ENCODE measurements at regions not wholly inside any gene's neighbourhood (a gene's known extent, or its start where the extent isn't known, plus 50 kb on each side); places are given as distances from the start of the nearest gene placed in this dataset.

DNA sequence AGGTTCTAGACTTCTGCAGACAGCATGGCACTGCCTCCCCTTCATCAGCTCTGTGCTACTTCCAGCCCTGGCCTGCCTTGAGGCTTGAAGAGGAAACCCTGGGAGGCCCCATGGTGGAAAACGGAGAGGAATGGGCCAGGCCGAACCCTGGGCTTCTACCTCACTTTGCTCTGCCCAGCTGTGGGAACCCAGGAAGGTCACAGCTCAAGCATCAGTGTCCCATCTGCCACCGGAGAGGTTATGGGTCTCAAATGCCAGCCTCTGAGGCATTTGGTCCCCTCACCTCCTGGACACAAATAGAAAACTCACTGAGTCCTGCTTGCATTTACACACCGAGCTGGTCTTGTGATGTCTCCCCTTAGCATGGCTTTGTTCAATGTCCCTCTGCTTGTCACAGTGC is 80.1 kb upstream of the ALDH1B1 start:
- no peak for DNase-seq

DNA sequence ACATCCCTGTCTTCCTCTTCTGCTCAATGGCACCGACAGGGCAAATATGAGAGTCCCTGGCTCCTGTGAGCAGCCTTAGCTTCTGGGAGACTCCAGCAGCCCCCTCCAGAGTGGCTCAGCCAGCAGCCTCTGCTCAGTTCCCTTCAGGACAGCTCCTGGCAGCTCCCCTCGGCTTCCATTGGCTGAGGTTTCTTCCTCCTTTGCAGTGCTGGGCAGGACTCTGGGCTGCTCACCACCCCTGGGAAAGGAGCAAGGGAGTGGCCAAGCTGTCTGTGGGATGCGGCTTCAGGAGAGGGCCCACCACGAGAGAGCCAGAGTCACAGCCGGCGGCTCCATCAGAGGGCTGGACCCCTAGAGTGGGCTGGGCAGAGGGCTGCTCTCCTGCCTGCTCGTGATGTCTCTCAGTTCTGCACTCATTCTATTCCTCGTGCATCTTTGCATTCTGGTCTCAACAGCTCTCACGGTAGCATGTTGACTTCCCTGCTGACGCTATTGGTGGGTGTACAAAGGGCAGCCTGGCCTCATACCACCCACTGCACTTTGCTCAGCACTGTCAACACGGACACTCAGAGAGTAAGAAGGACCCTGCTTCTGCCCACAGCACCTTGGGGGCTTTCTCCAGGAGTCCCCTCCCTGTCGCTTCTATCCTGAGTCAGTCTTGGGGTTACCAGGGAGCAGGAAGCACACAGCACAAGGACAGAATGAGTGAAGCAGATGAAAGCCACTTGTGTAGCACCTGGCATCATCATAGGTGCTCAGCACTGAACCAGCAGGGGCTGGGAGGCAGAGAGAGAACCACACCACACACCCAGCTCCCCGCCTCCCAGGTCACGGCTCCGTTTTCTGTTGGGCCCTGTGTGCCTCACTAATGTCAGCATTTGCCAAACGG is 80.9 kb upstream of the ALDH1B1 start:
- no peak for DNase-seq

DNA sequence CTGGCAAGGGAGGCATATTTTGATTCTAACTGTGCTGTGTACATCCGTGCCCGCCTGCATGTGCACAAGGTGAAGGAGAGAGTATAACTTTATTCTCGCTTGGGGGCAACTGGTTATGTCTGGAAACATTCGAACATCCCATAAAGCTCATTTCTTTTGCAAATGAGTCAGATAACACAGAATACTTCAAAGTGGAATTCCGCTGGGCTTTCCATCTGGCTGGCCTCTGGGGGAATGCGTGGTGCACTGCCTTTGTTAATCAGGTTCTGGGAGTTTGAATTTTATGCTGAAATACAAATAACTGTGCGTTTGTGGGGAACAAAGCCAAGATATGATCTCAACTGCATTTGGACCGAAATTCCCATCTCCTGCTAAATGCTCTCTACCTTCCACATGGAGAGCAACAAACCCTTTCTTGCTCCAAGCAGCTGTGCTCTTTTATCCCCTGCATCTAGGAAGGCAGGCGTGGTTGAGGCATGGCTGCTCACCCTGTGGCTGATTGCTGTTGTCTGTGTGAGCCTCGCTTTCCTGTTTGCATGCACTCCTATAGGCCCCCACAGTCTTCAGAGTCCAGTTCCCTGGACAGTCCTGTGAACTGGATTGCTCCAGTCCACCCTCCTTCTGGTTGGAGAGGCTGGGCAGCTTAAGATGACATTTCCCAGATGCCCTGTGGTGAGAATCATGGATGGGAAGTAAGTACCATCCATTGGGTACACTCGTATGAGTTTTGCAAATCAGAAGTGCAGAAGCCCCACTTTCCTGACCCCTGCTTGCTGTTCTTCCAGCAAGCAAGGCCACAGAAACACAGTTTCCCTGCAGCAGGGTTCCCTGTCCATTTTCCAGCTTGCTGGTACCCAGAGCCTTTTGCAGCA is 82.9 kb upstream of the ALDH1B1 start:
- no peak for DNase-seq

DNA sequence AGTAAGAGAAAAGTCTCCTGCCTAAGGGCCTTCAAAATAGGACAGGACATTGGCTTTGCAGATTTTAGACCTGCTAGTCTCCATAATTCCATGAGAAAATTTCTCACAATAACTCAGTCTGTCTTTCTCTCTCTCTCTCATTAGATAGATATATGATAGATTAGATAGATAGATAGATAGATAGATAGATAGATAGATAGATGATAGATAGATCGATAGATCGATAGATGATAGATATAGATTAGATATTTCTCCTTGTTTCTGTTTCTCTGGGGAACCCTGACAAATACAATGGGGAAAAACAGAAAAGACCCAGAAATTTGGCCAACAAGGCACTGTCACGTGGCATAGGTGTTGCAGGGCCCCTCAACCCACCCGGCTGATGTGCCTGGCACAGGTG is 84.4 kb upstream of the ALDH1B1 start:
- no peak for DNase-seq

DNA sequence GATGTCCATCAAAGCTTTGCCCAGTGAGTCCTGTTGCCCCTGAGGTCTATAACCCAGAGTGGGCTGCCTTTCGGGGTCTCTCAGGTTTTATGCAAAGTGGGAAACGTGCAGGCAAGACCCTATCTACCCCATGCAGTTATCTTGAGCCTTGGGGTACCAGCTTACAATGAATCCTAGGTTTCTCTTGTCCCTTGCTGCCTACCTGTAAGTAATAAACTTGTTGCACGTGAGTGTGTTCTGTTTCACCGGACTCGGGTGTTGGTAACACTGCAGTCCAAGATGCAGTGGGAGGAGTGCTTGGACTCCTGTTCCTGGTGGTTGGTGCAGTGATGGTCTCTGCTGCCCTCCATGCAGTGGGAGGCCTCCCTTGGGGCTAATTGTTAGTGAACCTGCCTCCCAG is 85.6 kb upstream of the ALDH1B1 start:
- DNase-seq, result no peak

DNA sequence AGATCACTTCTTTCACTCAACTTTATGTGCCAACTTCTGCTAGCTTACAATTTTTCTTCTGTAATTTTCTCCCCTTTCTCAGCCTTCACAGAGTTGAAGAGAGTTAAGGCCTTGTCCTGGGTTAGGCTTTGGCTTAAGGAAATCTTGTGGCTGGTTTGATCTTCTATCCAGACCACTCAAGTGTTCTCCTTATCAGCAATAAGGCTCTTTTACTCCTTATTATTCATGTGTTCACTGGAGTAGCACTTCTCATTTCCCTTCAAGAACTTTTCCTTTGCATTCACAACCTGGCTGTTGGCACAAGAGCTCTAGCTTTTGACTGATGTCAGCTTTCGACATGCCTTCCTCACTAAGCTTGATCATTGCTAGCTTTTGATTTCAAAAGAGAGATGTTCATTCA is 86.9 kb upstream of the ALDH1B1 start:
- DNase-seq, result no peak

DNA sequence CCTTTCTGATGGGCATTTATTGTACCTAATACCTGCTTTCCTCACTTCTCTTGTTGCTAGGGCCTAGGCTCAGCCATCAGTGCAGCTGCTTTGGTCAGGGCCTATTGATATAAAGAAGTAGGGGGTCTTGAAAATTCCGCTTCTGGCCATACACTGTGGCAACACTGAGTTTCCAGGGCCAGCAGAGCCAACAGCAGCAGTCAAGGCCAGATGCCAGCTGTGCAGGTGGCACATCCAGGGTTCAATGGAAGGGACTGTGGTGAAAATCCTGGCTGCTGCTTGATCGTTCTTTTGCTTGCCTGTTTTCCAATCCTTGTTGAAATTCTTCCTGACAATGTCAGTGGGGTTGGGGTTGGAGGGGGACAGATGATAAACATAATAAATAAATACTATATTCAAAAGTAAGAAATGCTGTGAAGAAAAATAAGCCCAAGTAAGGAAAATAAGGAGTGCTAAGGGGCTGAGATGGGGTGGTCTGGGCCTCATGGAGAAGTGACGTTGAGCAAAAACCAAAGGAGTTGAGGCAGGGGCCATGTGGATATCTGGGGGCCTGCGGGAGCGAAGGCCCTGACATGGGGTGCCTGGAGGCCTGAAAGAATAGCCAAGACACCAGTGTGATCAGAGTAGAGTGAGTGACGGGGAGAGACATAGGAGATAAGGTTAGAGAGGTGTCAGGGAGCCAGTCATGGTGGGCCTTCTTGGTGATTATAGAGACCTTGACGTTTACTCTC is 91.0 kb upstream of the ALDH1B1 start:
- DNase-seq, result no peak

DNA sequence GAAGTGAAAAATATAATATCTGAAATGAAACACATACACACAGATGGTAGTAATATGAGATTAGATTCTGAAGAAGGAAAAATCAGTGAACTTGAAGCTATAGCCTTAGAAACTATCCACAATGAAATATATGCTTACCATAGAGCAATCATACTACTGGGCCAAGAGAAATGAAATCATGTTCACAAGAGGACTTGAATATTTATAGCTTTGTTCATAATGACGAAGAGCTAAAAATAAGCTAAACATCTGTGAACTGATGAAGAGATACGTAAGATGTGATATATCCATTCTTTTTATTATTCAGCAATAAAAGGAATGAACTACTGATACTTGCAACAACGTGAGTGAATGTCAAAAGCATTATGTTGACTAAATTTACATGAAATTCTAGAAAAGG is 92.6 kb upstream of the ALDH1B1 start:
- no peak for DNase-seq

DNA sequence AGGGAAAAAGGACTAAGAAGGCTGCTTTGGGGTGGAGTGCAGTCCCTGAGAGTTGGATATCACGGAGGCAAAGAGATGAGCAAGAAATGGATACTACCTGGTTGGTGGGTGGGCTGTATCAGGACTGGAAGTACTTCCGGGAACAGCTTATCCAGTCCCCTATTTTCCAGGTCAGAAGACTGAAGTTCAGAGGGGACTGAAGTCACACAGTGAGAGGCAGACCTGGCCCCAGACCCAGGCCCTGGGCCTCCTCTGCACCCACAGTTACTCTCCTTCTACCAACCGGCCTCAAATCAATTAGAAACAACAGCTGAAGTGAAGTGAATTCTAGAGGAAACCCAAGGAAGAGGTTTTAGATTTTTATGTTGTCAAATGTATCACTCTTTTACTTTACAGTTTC is 93.6 kb upstream of the ALDH1B1 start:
- DNase-seq, result no peak

DNA sequence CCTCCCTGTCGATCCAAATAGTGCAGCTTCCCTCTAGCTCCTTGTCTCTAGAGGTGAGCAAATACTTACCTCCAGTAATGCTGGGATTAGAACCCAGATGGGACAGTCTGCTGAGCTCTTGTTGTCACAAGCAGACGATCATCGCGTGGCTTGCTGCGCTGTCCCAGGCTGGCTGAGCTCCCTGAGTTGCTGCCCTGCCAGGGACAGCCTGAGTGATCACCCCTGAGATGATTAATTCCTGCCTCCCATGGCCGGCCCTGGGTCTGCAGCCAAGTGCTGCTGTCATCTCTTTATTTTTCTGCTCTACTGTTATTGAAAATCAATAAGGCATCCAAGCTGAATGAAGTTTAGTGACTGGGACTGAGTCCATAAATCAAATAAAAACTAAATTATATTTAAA is 94.0 kb upstream of the ALDH1B1 start:
- DNase-seq, result no peak

DNA sequence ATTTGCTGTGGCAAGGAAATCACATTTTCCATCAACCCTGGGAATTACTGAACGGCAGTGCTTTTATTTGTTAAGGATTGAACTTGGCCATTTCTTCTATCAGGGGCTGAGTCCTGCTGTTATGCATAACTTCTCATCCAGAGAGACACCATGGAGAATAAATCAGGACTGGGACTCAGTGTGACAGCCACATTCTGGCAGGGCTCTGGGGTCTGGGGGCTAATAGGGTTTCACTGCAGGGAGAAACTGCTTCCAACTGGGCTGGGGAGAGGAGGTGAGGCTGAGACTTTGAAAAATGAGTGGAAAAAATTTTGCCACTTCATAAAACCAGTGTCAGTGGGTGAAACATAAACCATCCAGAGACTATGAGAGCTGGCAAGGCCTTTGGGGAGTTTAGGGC is 95.7 kb upstream of the ALDH1B1 start:
- no peak for DNase-seq

DNA sequence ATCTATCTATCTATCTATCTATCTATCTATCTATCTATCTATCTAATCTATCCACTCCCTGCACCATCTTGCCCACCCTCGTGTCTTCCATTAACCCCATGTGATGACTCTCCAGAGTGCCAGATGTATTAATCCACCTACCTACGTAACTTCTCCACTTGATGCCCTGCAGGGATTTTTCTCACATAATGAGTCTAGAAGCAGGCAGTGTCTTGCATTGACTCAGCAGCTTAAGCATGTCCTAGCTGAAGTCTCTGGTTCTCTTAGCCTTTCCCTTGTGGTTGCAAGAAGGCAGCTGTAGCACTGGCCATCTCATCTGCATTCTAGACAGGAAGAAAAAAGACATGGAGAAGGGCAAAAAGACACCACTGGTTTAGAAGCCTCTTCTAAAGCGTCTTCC is 96.7 kb upstream of the ALDH1B1 start:
- no peak for DNase-seq

DNA sequence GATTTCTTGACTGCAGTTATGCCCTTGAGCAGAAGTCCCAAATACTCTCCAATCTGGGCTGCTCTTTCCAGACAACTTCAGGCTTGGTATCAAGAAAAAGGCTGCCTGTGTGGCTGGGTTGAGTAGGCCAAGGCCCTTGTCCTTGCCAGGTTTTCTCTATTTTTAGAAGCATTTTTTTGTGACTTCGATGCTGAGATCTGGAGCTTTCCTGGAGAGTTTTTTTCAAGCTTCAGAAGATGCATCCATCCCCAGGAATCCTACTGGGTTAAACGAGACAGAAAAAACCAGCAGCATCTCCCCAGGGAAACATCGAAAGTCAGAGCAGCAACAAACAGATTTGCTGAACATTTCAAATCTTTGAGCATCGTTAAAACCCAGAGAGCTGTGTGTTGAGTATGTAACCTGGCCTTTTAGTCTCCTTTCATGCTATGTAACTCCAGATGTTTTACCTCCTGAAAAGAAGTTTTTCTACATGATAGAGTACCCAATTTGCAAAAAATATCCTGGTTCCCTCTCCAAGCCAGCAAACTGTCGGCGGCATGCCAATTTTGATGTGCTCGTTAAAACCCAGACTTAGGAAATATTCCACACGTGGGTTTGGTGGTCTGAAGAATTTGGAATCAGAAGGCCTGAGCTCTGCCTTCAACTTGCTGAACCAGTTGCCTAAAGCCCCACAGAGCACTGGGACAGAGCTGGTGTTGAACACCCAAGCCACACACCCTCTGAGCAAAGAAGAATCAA is 98.1 kb upstream of the ALDH1B1 start:
- no peak for DNase-seq

DNA sequence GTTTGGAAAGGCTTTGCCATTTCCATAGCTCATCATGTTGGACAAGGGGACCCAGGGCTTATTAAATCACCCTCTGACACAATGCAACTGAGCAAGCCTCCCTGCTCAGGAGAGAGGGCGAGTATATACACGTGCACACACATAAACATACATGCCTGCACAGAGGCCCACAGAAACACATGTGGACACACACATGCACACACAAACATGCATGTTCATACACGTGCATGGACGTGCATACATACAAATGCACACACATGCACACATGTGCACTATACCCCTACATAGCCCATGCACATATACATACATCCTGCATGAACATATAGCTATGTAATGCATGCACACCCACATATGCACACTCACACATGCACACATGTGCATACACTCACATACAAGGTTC is 99.5 kb upstream of the ALDH1B1 start:
- DNase-seq, result no peak

DNA sequence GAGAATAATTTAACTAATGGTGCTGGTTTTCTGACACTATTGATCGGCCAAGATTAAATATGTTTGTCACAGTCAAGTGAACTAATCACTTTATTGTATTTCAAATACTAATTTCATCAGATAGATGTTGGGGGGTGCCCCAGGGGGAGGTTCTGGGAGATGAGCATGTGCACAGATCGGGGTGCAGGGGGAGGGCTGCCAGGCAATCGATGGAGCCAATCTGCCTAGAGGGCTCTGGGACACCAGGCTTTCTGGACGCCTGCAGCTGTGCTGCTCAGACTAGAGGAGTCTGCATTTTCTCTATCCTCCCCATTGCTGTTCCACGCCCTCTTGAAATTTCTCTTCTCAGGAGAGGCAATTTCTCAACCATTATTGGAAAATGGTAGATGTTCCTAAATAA is 100.0 kb upstream of the ALDH1B1 start:
- no peak for DNase-seq

DNA sequence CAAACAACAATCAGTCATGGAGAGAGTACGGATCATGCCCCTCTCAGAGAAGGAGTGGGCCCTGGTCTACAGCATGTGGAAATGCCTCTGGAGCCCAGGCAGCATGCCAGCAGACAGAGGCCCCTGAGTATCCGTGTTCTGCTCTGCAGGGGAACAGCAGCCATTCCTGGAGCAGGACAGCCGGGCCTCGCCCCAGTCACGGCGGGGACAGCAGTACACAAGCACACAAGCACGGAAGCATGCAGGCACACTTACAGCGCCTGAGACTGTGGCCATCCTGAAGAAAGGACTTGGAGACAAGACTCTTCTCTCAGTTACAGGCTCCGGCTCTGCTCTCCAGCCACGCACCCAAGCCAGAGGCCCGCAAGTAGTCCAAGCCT is 102.6 kb upstream of the ALDH1B1 start:
- DNase-seq, result no peak

DNA sequence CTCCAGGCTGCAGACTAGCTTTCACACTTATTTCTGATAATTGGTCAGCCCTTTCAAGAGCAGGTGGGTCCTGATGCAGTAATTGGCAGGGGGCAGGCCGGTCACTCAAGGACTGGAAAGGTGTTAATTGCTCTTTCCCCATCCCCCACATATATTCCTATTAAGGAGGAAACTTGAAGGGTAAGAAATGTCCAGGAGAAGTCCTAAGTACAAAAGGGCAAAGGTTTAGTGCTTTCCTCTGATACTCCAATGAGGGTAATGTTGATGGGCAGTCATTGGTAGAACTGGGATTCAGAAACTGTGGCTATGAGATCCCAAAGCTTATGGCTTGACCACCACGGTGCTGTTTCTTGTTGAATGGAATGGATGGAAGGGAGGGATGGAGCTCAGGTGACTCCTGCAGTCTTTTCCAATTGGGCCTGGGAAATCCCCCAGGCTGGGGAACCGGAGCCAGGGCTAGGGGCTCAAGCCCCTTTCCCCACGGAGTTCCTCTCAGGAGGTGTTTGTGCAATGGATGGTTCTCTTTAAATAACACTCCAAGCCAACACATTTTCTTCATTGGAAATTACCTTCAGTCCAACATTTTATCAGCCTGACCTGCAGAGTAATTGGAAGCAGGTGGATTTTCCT is 103.2 kb upstream of the ALDH1B1 start:
- DNase-seq, result no peak

DNA sequence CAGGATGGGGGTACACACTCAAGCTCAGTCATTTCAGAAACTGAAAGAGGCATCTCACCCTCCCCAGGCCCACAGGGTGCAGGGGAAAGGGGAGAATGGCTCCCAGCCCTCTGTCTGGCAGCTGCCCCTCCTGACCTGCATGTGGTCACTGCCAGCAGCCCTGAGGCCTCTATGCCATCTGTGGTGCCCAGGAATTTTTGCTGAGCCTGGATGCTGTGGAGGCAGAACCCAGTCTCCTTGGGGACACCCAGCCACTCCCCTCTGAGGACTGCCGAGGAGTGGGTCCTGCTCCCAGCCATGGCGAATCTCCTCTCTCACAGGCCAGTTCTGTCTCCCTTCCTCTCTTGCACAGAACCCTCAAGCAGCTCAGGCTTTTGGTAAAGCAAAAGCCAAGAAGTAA is 104.0 kb upstream of the ALDH1B1 start:
- DNase-seq, result no peak

DNA sequence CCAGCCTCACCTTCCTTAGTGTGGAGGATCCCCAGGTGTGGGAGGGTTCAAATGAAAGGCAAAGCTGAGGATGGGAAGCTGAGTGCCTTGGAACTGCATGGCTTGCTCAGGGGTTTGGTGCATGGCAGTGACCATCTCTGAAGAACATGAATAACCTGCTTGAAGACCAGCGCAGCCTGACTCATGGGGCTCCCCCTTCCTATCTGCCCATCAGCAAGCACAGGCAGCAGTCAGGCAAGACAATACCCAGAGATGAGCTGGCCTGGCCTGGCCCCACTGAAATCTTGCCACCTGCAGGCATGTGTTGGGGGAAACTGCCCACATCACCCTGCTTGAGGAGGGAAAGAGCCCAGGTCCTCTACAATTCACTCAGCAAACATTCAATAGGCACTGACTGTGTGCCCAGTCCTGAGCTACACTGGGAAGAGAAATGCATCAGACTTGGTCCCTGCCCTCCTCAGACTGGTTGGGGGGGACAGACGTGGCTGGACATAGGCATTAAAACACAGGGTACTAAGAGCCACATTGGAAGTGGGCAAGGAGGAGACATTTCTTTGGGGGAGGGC is 105.0 kb upstream of the ALDH1B1 start:
- DNase-seq, result no peak

DNA sequence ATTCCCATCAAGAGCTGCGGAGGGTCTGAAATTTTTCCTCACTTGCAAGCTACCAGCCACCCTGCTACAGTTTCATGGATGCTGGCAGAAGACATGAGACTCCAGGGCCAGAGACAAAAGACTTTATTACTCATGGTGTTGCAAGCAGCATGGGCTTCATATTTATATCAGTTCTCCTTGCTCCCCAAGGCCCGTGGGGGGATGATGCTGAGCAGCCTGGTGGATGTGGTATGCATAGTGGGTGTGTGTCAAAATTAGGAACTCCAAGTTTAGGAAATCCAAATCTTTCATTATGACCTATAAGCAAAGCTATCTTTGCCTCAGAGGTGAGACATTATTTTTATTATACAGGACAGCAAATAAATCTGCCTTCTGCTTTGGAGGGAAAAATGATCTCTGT is 105.7 kb upstream of the ALDH1B1 start:
- no peak for DNase-seq

DNA sequence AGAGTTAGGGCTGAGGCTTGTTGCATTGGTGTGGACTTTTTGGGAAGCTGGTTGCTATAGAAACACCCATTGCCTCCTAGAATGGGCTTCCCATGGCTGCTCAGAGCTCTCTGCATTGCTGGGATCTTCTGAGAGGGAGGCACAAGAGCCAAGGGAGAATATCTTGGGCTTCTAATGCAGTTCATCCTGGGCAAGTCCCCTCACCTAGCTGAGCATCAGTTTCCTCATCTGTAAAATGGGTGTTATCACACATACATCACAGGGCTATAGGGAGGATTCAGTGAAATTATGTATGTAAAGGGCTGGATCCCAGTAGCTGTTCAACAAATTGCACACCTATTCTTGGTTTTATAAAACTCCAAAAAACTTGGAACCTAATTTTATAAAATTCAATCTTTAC is 106.1 kb upstream of the ALDH1B1 start:
- no peak for DNase-seq

DNA sequence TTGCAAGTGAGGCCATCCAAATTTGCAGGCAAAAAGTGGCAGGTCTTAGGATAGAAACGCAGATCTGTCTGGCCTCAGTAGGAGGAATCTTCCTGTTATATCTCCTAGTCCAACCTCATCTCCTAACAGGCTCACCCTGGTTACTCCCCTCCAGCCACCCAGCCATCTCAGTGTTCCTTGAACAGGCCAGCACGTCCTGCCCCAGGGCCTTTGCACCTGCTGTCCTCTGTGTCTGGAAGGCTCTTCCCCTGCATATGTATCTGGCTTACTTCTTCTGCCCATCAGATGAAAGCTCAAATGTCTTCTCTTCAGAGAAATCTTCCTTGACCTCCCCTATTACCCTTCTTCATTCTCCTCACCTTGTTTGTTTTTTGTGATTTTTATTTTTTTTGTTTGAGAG is 107.3 kb upstream of the ALDH1B1 start:
- no peak for DNase-seq

Data from NCI-H774 (cell line).